Loucy (cell line): ENCODE measurements at regions not wholly inside any gene's neighbourhood (a gene's known extent, or its start where the extent isn't known, plus 50 kb on each side); places are given as distances from the start of the nearest gene placed in this dataset.

Source experiments
- CTCF ChIP-seq: fragments of 200-600 bp; sonication (generic); conservative IDR thresholded peaks from 2 replicates; pipeline ENCODE4 v1.5.1; 2014; ENCODE audit warnings: mild to moderate bottlenecking, antibody characterized with exemption, low read length
- EZH2phosphoT487 ChIP-seq: fragments of 200-600 bp; IDR thresholded peaks from 2 replicates; pipeline ENCODE4 v1.6.1; 2018; ENCODE audit warnings: antibody characterized with exemption, mild to moderate bottlenecking, moderate library complexity, borderline replicate concordance

GRCh38 chr3:64291345-64291744, 66.1 kb upstream of the PRICKLE2 start:
- TF ChIP-seq CTCF (no peak), EZH2phosphoT487 (no peak)
